Loucy (cell line): ENCODE measurements at regions not wholly inside any gene's neighbourhood (a gene's known extent, or its start where the extent isn't known, plus 50 kb on each side); places are given as distances from the start of the nearest gene placed in this dataset.

Experiments used
- CTCF ChIP-seq: fragments of 200-600 bp; sonication (generic); conservative IDR thresholded peaks from 2 replicates; pipeline ENCODE4 v1.5.1; 2014; ENCODE audit warnings: mild to moderate bottlenecking, antibody characterized with exemption, low read length
- EZH2phosphoT487 ChIP-seq: fragments of 200-600 bp; IDR thresholded peaks from 2 replicates; pipeline ENCODE4 v1.6.1; 2018; ENCODE audit warnings: antibody characterized with exemption, mild to moderate bottlenecking, moderate library complexity, borderline replicate concordance

DNA sequence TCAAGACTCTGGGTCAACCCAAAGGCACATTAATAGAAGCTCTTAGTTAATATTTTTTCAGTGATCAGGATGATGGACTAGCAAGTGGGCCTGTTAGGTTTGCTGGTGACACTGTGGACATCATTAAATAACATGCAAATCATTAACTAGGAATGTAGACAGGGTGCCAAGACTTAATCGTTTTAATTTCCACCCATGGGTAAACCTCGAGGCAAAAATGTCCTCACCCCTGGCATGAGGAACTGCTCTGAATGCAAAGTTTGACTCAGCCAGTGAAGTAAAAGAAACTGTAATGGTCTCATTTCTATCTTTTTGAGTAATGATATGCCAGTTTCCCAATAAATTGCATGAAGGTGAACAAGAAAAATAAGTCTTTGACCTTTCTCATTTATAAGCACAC lies 152.6 kb upstream of the MEX3C start:
- no peak for TF ChIP-seq CTCF
- TF ChIP-seq EZH2phosphoT487, result no peak
